HTR-8/SVneo (cell line): ENCODE measurements at regions not wholly inside any gene's neighbourhood (a gene's known extent, or its start where the extent isn't known, plus 50 kb on each side); places are given as distances from the start of the nearest gene placed in this dataset.
"Not testable (repeated sequence)": the region's sequence is repeated elsewhere in the genome, so short reads cannot be mapped to it uniquely, and the experiment has no call there.

Experiments used
- DNase-seq: peaks from one replicate; pipeline ENCODE4 v3.0.0; 2011; ENCODE audit warnings: low spot score, mixed read lengths; ENCODE audit not compliant: insufficient read length
- FAIRE-seq: peaks from 2 replicates; lab custom pipeline; 2011; peaks lifted over from hg19 to GRCh38; lab: Jason Lieb, UNC

DNA sequence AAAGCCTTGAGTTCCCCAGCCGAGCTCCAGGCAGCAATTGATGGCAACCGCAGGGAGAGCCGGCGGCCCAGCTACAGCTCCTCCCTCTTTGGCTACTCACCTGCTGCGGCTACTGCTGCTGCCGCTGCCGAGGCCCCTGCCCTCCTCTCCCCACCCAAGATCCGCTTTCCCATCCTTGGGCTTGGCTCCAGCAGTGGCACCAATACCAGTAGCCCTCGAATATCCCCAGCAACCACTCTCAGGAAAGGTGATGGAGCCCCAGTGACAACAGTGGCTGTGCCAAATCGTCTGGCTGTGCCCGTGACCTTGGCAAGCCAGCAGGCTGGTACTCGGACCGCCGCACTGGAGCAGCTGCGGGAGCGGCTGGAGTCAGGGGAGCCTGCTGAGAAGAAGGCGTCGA, 298.0 kb upstream of the ADGRL2 start:
- DNase-seq, FAIRE-seq: not testable (repeated sequence)

DNA sequence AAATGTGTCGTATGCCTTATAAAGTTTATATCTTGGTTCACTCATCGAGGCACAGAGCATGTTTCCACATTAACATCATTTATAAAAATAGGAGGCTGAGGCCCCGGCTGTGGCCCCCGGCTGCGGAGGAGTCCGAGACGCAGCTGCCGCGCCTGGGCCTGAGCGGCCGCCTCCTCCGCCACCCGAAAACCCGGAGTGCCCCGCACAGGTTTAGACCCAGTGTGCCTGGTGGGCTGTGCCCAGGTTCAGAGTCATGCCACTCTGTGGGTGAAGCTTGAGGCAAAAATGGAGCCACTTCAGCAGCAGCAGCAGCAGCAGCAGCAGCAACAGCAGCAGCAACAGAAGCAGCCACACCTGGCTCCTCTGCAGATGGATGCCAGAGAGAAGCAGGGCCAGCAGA, 299.2 kb upstream of the ADGRL2 start:
- FAIRE-seq, DNase-seq: not testable (repeated sequence)

DNA sequence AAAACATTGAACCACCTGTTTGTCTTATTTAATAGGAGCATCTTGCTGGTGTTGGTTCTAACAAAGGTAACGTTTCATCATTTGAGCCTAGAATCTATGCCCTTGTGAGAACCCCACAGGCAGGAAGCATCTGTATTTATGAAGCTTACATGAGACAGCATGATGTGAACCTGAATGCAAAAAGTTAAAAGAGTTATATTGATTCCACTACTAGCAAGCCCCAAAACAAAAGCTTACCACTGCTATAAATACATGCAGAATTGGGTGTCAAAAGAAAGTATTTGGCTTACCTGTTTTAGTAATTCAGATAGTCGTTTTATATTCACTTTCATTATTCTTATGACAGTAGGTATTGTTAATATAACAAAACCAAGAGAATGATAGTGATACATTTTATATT, 301.2 kb upstream of the ADGRL2 start:
- DNase-seq (no peak), FAIRE-seq (no peak)

DNA sequence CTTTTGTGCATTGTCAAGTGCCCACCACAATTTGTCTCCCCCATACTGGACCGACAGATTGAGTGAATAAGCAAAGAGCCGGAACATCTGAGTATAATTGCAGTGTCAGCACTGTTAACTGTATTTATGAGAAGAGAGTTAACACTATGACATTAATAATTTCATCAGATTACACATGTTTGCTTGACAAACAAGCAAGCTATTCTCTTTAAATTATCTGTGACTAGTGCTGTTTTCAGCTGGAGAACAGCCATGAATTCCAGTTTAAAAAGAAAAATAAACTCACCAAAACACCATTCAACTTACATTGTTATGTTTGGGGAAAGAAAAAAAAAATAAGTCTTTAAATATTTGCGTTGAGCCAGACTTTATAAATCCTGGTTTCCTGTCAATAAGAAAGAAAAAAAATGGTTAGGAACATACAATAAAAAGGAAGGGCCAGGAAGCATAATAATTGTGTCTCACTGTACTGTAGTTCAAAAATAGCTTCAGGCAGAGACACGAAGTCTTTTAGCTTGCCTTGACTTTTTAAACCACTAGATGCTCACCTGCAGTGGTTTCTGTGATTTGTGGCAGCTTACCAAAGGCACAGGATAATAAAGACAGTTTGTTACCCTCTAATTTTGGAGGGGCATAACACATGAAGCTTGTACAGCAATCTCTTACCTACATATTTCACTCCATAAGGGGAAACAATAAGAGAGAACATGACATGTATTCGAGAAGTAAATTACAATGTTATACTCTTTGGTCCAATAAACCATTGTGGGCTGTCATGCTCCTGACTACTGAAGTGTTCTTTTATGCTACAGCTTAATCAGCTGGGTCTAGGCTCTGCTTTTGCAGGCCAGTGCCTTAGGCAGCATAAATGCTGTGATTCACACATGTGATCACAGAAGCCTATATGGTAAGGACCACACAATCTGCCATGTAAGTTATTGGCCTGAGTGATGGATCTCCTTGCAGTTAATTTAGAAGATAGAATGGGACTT, 302.0 kb upstream of the ADGRL2 start:
- no peak for FAIRE-seq
- no peak for DNase-seq

DNA sequence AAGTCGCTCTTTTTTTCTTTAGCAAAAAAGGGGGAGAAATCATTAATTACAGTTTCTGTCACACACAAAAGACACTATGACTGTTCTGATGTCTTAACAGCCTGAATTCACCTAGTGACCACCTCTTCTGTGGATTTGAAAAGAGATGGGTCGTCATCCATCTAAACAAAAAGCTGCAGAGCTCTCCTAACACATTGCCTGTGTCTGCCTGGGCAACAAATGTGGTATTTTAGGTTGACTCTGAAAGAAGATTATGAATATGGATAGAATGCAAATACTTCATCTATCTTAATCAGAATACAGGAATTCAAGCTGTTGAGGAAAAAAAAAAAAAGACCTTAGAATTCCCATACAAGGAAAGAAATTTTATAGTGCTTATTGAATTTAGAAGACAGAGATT, 304.4 kb upstream of the ADGRL2 start:
- DNase-seq (no peak), FAIRE-seq (no peak)

DNA sequence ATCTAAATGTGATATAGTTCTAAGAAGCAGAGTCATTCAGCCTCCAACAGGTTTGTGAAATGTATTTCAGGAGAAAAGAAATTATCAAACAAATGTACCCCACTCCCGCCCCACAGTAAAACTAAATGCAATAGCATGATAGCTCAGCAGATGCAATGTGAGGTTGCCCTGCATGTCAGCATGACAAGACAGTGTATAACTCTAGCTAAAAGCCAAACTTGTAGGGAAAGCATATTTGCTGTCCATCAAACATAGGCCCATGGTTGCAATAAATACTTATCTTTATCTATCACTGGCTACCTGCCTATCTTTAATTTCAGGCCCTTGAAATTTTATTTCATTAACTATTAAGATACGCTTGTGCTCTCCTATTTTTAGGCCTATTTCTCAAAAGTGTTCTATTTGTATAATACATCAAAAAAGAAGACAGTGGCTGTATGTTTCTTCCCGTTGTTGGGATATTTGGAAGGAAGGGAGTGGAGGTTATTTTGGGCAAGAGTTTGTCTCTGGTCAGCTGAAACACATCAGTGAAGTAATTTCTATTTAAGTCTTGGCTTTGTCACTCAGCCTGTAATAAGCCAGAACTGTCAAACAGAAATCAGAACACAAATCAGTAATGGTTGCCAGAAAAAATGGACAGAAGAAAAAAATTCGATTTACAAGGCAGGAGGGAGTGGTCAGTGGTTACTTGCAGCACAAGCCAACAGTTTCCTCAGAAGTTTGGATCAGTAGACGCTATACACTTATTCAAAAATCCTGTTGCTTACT, 307.4 kb upstream of the ADGRL2 start:
- DNase-seq (no peak), FAIRE-seq (no peak)

DNA sequence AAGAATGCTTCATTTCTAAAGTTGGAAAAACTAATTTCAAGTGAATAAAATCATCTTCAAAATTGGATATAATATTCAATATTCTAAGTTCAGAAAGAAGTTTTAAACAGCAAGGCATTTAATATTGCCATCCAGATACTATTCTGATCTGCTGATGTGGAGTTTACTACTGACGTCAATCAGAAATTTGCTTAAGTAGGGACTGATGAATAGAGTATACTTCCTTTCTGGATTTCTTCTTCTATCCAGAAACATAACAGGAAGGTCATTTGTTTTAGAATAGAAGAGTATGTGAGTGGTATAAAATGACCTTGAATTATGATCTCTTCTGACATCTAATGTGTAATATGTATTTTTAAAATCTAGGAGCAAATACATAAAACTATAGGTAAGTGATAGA, 308.1 kb upstream of the ADGRL2 start:
- DNase-seq (no peak), FAIRE-seq (no peak)

DNA sequence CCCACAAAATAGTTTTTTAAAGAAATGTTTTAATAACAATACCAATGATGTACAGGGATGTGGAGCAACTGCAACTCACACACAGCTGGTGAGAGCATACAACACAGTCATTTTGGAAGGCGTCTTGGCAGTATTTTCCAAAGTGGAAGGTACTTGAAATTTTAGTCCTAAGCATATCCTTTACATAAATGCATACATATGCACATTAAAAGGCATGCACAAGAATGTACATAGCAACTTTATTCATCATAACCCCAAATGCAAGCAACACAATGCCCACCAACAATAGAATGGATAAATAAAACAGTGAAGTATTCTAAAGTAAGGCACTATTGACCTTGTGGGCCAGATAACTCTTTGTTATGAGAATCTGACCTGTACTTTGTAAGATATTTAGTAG, 310.1 kb upstream of the ADGRL2 start:
- FAIRE-seq (no peak), DNase-seq (no peak)

DNA sequence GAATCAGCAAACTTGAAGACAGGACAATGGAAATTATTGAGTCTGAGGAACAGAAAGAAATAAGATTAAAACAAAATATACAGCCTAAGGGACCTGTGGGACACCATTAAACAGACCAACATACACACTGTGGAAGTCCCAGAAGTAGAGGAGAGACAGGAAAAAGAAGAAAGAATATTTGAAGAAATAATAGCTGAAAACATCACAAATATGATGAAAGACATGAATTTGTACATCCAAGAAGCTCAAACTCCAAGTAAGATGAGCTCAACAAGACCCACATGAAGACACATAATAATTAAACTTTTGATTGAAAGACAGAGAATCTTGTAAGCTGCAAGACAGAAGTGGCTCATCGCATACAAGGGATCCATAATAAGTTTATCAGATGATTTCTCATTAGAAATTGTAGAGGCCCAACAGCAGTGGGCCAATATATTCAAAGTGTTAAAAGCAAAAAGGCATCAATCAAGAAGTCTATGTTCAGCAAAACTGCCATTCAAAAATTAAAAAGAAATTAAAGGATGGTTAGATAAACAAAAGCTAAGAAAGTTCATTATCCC, 311.3 kb upstream of the ADGRL2 start:
- no peak for DNase-seq
- FAIRE-seq = no peak

DNA sequence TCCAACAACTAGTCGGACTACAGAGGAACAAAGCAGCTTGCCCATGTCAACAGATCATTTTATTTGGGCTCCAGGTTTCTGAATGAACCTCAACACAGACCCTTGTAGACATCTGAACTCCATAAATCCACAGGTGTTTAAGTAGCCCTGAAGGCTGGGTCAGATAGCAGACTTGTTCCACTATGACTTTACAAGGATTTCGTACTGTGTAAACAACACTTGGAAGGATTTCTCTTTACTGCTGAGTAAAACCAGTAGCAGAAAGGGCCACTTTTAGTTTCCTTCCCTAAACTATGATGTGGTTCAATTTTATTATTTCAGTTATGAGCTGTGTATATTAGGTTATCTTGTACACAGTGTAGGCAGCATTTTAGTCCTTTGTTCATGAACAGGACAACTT, 316.4 kb upstream of the ADGRL2 start:
- DNase-seq (no peak), FAIRE-seq (no peak)

DNA sequence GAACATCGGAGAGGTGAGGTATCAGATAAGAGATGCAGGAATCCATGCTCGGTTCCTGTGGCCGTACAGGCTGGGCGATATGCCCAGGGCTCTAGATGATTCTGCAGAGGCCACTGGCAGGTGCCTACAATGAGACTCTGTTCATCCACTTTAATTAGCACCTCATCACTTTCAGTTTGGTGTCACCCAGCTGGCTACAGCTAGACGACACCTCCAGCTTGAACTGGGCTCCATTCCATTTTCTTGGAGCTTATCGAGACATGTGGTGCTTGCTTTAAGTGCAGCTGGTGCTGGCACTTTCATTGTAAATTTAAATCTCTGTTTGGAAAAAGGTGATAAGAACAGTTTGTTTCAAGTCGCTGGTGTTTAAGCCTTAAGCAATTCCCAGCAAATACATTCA, 322.5 kb upstream of the ADGRL2 start:
- FAIRE-seq (no peak), DNase-seq (no peak)

DNA sequence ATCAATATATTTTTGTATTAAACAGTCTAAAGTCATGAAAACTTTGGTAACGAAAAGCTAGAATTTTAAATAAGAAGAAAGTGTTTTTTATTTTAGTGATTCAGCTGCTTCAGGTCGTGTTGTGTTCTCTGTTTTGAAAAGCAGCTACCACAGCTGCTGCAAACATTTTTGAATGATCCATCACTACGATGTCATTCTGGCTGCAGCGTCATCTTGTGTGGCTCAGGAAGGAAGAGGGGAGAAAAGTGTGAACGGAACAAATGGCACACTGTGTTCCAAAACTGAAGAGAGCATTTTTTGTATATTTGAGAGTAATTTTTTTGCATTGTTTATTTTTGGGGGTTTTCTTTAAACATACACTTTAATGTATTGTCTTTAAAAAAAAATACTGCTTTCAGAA, 323.0 kb upstream of the ADGRL2 start:
- no peak for DNase-seq
- FAIRE-seq = no peak

DNA sequence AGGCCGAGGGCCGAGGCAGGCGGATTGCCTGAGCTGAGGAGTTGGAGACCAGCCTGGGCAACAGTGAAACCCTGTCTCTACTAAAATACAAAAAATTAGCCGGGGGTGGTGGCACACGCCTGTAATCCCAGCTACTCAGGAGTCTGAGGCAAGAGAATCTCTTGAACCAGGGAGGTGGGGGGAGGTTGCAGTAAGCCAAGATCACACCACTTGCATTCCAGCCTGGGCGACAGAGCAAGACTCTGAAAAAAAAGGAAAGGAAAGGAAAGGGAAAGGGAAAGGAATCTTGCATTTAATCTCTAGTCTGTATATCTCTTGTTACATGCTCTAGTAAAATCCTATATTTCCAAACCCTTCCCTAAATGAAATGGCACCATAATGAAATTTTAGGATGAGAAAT, 328.3 kb upstream of the ADGRL2 start:
- DNase-seq (no peak), FAIRE-seq (no peak)

DNA sequence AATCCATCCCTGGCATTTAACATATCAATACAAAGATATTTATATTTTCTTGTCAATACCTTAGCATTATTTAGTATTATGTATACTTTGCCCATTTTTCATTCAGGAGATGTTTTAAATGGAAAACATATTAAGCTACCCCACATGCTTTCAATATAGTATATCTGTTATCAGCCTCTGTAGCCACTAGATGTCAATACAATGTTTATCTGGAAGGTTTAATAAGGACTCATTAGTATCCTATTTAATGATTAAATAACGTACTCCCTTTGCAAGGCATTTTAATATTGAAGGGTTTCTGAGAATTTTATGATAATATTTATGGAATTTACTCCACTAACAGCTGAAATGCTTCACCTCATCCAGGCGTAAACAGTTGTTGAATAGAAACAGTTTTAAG, 329.5 kb upstream of the ADGRL2 start:
- no peak for DNase-seq
- FAIRE-seq = no peak

DNA sequence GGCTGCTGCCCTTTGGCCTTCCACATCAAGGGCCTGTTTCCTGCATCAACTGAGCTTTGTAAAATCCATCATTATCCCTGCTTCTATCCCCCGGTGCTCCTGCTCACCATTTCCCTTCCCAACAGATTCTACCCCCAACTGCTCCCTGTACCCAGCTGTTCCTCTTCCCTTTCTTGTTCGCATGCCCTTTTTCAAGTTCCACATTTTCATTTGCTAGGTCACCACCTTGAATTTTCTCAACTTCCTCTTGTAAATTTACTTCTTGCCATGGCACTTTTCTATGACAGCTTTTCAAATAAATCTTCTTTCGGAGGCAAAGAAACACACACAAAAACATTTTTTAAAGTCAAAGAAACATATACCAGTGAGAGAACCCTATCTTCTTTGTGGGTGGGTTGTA, 330.5 kb upstream of the ADGRL2 start:
- FAIRE-seq (no peak), DNase-seq (no peak)

DNA sequence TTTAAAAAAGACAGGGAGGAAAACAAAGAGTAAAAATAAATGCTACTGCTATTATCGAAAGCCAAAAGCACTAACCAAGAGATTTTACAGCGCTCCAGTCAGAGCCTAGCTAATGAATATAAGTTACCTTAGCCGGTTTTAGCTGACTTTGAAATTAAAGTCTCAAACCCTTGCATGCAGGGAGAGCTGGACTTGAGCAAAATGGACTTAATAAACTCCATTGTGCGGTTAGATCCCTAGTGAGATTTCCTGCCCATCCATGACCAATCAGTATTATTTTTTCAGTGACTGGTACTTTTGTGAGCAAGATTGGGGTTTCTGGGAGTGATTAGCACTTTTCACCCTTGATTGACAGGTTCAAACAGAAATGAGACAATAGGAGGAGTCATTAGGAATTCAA, 333.4 kb upstream of the ADGRL2 start:
- FAIRE-seq = no peak
- DNase-seq = no peak

DNA sequence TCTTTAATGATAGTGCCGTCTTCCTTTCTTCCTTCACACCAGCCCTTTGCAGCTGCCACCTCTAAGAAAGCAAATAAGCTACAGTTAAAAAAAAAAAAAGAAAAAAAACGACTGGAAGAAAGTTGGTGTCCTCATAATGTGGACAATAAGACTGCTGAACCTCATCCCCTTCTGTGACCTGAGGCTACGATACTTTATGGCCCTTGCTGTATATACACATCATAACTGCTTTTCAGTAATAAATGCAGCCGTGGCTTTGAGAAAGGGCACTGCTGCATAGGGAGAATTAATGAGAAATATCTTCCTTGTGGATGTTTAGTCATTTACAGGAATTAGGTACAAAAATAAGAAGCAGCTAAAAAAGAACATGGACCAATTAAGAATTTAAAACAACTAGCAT, 333.8 kb upstream of the ADGRL2 start:
- DNase-seq (no peak), FAIRE-seq (no peak)

DNA sequence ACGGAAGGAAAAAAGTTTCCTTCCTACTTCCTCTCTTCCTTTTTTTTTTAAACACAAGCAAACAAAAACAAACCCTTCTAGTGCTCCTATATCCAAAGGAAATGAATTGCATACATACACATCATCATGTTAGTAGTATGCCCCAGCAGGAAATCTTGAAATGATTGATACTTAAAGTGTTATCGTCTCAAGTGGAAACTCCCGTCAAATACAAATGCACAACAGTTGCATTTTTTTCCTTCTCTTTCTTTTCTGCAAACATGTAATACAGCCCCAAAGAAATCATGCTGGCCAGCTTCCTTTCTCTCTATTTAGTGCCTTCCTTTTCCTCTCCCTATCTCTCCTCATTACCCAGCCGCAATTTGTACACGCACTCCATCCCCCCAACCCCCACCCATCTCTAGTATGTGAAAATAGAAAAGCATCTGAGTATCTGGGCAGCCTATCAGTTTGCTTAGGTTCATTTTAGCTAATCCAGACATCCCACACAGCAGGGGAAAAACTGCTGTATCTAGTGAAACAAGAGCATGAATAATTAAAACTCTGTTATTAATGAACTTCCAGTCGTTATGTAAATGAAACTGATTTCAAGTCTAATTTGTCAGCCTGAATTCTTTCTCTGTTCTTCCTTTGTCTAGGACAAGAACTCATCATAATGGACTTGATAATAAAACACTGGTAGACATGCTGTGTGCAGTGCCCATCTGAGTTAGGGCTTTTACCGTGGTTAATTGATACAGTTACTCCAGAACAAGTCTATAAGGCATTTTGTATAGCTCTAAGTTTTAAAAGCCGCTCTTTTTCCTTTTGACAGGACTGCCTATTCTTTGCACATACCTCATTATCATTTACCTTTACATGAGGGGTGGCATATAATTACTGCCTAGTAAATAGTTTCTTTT, 336.5 kb upstream of the ADGRL2 start:
- no peak for DNase-seq
- FAIRE-seq = no peak

DNA sequence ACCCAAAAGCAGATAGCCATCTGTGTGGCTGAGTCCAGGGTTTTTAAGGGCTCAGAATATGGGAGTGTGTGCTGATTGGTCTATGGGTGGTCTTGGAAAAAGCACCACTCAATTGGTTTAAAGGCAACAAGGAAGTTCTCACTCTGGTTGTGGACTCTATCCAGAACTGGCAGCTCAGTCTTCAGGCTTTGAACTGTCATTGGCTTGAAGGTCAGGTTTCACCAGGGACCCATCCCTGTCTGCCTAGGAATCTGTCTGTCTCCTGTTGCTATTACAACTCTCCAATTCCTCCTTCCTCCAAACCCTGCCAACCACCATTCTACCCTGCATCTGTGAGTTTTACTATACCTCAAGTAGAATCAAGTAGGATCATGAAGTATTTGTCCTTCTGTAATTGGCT, 341.7 kb upstream of the ADGRL2 start:
- FAIRE-seq = no peak

DNA sequence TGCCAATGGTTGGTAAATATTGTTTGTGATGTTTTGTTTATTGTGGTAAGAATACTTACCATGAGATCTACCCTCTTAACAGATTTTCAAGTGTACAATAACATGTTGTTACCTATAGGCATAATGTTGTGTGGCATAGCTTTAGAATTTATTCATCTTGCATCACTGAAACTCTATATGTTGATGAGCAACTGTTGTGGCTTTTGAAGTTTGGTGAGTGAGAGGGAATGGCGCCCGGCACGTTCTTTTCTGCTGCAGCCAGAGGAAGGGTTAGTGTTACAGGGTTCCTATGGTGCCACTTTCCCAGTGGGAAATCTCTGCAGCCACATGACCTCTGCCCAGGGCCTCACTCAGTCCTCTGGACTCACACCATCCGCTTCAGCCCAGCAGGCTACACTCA, 342.5 kb upstream of the ADGRL2 start:
- DNase-seq (no peak), FAIRE-seq (no peak)

More for the DNA sequence above, 341.7 kb upstream of the ADGRL2 start:
- DNase-seq = no peak
